Fibroblast of the aortic adventitia (primary cell): ENCODE measurements at regions not wholly inside any gene's neighbourhood (a gene's known extent, or its start where the extent isn't known, plus 50 kb on each side); places are given as distances from the start of the nearest gene placed in this dataset.

Source experiments
- DNase-seq: peaks from one replicate; pipeline ENCODE4 v3.0.0-alpha.2; 2010; ENCODE audit warnings: low read depth
- H3K4me3 ChIP-seq: 2 replicates; pipeline ENCODE4 v1.5.1; 2011; ENCODE audit warnings: low read depth, mild to moderate bottlenecking, control low read depth, low read length, moderate library complexity
- TF ChIP-seq, protein P1 (sequence below): IDR thresholded peaks from 2 replicates; pipeline ENCODE4 v1.5.1; 2011; ENCODE audit warnings: mild to moderate bottlenecking, low read length, control low read depth, inconsistent platforms; ENCODE audit not compliant: insufficient read depth

DNA sequence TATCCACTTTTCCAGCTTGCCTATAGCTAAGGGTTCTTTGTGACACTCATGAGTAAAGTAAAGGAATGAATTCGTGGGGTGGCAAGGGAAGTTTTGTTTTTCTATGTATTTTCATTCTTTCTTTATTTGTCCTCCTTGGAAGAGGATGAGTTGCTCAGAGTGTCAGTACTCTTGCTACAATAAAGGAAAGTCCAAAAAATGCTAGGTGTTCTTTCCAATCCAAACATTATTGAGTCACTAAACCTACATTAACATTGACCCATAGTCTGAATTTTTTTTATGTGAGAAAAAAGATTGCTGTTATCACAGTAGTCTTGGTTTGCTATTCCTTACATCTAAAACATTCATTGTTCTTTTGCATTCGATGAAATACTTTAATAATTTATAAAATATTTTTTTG lies 959.9 kb upstream of the ADGRL4 start:
- TF ChIP-seq, protein P1, sequence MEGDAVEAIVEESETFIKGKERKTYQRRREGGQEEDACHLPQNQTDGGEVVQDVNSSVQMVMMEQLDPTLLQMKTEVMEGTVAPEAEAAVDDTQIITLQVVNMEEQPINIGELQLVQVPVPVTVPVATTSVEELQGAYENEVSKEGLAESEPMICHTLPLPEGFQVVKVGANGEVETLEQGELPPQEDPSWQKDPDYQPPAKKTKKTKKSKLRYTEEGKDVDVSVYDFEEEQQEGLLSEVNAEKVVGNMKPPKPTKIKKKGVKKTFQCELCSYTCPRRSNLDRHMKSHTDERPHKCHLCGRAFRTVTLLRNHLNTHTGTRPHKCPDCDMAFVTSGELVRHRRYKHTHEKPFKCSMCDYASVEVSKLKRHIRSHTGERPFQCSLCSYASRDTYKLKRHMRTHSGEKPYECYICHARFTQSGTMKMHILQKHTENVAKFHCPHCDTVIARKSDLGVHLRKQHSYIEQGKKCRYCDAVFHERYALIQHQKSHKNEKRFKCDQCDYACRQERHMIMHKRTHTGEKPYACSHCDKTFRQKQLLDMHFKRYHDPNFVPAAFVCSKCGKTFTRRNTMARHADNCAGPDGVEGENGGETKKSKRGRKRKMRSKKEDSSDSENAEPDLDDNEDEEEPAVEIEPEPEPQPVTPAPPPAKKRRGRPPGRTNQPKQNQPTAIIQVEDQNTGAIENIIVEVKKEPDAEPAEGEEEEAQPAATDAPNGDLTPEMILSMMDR: no peak
- H3K4me3 ChIP-seq: no peak overlapping the region
- DNase-seq: no peak

DNA sequence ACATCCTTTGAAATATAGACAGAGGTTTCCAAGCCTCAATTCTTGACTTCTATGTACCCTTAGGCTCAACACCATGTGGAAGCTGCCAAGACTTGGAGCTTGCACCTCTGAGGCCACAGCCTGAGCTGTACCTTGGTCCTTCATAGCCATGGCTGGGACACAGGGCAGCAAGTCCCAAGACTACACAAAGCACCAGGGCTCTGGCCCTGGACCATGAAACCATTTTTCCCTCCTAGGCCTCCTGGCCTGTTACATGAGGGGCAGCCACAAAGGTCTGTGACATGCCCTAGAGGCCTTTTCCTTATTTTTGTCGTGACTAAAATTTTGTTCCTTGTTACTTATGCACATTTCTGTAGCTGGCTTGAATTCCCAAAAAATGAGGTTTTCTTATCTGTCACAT lies 953.1 kb upstream of the ADGRL4 start:
- no peak overlapping the region for H3K4me3 ChIP-seq
- TF ChIP-seq, protein P1: no peak
- no peak for DNase-seq

DNA sequence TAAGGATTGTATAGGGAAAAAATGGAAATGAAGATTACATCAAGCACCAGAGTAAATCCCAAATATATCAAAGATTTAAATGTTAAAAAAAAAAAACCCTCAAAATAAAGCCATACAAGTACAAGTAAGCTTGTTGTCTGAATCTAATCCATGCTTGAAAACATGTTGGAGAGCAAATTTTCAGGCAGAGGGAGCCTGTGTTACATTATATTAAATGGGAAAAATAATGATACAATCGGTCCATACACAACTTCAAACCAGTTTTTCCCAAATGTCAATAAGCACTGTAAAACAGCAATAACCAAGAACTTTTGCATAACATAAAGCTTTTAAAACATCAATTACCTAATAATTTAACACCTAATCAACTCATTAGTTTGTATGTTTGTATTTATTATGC lies 949.4 kb upstream of the ADGRL4 start:
- TF ChIP-seq, protein P1: no peak
- no peak for DNase-seq
- no peak overlapping the region for H3K4me3 ChIP-seq

DNA sequence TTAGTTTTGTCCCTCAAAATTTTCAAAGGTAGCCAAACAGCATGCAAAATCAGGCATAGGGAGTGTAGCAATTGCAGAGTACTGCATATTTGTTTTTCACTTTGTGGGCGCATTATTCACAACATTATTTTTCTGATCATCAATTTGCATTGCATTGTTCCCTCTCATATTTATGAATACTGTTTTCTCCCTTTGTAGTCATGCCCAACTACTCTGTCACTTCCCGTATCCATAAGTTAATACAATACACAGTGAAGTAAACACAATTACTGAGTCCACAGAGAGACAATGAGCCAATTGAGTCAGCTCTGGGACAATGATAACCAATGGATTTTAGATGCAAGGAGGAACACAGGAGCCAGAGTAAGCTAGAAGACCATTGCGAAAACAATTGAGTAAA lies 944.0 kb upstream of the ADGRL4 start:
- TF ChIP-seq, protein P1: no peak
- H3K4me3 ChIP-seq: no peak overlapping the region
- no peak for DNase-seq

DNA sequence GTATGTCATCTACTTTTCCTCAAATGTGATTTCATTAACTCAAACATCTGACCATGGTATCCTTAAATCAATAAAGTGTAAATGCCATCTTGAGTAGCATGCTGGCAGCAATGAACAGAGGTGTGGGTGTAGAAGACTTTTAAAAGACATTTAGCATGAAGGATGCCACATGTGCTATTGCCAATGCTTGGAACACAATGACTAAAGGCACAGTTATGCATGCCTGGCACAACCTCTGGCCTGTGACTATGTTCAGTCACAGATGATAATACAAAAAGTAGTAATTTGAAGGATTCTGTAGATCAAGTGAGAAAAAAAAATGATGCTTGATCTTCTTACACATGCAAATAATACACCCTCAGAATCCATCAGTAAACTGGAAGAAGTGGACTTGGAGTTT lies 938.9 kb upstream of the ADGRL4 start:
- no peak overlapping the region for H3K4me3 ChIP-seq
- DNase-seq: peak; percentile 3
- TF ChIP-seq, protein P1: no peak

DNA sequence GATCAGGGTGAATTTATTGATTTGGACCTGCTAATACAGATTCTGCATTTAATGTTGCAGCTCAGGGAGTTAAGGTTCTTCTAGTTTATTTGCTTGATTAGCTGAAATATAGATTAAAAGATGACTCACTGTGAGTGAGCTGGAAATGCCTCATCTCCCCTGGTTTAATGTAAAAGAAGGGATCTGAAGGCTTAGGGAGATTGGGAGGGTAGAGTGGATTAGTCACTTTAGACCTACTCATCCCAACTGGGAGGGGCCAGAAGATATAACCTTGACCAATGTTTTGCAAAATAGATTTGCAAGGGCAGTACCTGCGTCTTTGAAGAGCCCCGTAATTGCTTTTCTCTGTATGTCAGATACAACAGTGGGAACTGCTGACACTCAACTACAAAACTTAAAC lies 922.8 kb upstream of the ADGRL4 start:
- H3K4me3 ChIP-seq: no peak overlapping the region
- peak; percentile 13 for DNase-seq
- TF ChIP-seq, protein P1: no peak

DNA sequence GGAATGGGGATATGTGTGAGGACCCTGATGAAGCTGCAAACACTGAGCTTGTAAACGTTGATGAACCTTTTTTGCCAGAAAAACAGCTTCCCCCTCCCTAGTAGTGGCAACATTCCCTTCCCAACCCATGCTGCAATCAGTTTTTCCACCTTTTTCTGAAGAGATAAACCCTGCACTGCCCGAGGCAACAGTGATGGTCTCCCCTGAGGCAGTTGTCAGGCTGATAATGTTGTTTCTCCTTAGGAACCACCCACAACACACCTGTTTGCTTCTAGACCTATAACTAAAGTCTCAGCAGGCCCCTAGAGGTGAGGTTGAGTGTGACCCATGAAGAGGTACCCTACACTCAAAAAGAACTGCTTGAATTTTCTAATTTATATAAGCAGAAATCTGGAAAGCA lies 922.4 kb upstream of the ADGRL4 start:
- TF ChIP-seq, protein P1: no peak
- no peak for DNase-seq
- no peak overlapping the region for H3K4me3 ChIP-seq
